GM19395 (cell line): ENCODE measurements at regions not wholly inside any gene's neighbourhood (a gene's known extent, or its start where the extent isn't known, plus 50 kb on each side); places are given as distances from the start of the nearest gene placed in this dataset.

ENCODE experiments used
- ATAC-seq: cut with Tn5 transposase; IDR thresholded peaks from one replicate; pipeline ENCODE4 v1.9.1; 2021; ENCODE audit warnings: mild to moderate bottlenecking, moderate library complexity; ENCODE audit not compliant: unreplicated experiment

DNA sequence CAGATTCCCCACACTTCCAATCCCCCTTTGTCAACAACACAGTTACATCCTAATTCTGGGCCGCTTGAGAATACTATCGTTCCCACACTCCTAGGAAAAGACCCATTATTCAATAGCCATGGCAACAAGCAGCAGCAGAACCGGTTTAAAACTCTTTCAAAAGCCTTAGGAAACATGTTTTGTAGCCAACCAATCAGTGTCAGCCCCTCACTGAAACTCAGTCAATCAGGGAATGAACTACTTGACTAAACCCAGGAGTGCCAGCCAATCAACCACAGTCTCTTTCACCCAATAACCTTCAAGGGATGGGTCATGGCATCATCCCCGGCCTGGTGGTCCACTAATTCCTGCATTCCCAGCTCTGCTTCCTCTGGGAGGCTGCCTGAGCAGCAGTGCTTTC lies 204.8 kb upstream of the HS6ST1 start:
- no peak for ATAC-seq

DNA sequence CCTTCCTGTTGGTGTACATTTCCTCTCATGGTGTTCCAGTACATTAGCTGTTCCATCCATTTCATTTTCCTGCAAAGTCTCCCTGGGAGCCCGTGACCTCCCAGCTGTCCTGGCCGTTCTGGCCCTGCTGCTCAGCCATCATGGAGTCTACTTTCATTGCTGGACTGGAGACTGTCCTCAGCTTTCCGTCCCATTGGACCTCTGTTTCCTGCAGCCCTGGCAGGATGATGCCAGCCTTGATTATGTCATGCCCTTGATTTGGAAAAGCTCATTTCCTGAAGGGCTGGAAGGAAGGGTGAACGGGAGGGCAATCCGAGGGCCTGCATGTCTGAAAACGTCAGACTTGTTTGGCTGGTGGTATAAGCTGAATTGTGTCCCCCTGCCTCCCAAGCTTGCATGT lies 205.5 kb upstream of the HS6ST1 start:
- no peak for ATAC-seq

- no peak for ATAC-seq
These were observed 207.0 kb upstream of the HS6ST1 start for GRCh38 chr2:128525653-128526052.

DNA sequence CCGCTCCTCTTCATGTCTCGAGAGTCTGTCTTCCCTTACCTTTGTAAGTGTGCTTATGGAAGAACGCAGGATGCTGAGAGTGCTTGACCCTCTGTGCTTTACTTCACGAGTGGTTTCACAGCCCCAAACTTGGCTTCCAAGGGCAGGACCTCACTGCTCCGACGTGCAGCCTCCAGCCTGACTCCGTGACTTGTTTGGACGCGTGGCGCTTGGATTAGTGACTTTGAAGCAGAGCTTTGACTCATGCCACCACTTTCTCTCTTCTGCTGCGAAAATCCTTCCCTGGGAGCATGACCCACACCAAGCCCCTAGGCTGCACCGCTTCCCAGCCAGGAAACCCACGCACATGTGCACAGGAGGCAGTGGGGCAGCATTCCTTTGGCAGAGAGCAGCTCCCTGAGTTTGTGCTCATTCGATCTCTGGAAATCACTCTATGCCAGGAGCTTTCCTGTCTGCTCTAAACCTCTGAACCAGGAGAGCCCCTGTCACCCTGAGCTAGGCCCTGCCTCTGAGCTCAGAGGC lies 207.8 kb upstream of the HS6ST1 start:
- ATAC-seq: no peak

- no peak for ATAC-seq
These were observed 209.5 kb upstream of the HS6ST1 start for GRCh38 chr2:128528133-128528532.

DNA sequence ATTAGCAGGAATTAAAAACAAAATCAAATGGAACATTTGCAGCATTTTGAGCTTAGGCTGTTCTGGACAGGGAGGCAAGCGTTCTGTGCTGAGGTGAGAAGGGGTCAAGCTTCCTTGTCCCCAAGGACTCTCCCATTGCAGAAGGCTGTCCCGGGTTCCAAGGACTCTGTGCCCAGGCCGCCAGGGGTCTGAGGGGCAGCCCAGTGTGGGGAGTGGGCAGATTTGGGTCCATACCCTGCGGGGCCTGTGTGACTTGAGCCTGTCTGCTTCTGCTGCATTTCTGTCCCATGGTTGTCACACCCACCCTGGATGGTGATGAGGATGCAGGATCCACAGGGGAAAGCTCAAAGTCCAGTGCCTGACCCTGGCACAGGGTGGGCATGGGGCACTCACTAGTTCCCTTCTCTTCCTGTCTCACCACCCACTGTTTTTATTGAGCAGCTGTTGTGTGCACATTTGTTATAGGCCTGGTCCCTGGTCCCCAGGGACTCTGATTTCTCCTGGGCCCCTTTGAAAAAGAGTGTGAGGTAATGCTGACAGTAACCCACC lies 211.4 kb upstream of the HS6ST1 start:
- no peak for ATAC-seq

DNA sequence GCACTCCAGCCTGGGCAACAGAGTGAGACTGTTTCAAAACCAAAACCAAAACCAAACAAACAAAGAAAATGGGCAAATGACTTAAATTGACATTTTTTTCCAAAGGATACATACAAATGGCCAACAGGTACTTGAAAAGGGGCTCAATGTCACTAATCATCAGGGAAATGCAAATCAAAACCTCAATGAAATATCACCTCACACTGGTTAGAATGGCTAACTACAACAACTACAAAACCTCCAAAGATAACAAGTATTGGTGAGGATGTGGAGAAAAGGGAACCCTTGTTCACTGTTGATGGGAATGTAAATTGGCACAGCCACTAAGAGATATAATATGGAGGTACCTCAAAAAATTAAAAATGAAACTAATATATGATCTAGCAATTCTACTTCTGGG lies 213.2 kb upstream of the HS6ST1 start:
- no peak for ATAC-seq

GRCh38 chr2:128533101-128533500 lies 214.4 kb upstream of the HS6ST1 start:
- ATAC-seq: no peak

GRCh38 chr2:128534688-128535392 lies 216.2 kb upstream of the HS6ST1 start:
- no peak for ATAC-seq

DNA sequence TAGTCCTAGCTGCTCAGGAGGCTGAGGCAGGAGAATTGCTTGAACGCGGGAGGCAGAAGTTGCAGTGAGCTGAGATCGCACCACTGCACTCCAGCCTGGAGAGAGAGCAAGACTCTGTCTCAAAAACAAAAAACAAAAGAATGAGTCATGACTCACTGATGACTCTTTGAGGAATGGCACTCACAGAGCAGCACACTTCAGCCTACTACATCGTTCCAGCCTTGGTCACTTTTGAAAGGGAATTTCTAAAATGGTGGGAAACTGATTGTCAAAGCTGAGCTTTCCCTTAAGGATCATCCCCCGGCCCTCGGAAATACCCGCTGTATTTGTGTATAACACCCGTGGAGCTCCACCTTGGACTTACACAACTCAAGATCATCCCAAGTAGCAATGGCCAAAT lies 217.3 kb upstream of the HS6ST1 start:
- no peak for ATAC-seq

DNA sequence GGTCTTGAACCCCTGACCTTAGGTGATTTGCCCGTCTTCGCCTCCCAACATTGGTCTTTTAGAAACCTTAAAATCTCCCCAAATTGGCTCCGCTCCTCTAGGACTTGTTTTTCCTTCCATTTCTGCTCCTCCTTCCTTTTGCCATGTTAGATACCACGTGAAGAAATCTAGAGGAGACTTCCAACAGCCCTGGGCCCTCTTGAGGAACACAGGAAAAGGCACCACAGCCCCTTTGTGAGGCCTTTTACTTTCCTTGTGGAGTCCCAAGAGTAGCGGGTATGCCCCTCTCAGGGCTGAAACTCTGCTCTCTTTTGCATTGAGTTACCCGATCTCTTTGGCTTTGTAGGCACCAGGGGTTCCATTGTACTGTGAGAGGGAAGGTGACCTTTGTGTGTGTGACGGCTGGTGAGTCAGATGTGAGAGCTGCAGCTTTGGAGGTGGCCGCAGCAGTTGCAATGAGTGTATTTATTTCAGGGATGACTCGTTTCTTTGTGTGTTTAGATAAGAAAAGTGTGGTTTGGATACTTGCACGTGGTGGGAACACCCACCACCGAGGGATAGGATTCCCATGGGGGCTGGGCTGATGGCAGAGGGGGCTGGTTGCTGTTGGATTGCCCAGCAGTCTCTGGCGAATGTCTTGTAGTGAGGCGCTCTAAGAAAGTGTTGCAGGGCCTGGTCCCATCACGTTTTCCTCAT lies 218.4 kb upstream of the HS6ST1 start:
- no peak for ATAC-seq

DNA sequence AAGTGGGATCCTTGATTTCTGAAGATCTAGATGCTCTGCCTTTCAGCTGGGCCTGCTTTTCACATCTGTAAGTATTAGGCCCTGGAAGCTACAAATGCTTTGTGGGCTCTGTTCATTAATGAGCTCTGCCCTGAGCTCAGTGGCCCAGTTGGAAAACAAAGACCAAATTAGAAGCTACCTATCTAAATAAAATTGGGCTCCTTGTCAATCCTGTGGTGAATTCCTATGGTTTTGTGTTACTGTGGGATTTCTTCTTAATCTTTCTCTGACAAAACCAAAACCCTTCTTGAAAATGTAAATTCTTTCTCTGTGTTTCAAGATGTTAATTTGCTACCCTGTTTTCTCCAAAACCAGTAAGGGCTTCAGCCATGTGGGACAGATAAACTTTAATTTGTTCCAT lies 219.0 kb upstream of the HS6ST1 start:
- no peak for ATAC-seq

DNA sequence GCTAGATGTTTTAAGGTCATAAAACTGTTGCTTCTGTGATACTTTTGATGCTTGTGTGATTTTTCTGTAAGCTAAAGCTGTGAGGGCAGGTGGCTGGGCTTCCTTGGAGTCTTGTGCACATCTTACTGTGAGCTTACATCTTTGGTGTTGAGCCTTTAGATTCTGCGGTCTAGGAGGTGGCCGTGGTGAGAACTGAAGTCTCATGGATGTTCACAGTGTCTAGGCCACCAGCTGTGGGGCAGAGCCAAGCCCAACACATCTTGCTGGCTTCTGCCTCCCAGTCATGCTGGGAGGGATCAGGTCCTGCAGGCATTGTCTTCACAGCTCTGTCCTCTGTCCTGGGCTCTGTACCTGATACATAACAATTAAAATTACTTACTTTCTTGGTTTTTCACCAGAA lies 219.7 kb upstream of the HS6ST1 start:
- no peak for ATAC-seq

DNA sequence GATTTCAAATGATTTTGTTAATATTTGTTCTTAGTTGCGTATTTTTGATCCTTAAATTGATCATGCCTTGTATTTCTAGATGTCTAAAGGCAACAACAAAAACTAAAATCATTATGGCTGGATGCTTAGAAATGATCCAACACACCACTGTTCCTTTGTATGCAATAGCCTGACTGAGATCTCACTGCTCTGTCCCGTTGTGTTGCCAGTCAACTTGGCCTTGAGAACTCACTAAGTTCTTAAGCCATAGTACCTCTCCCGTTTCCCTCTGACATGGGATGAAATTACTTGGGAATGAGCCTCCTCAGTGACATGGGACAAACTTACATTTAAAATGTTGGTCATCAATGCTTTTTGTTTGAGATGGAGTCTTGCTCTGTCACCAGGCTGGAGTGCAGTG lies 222.0 kb upstream of the HS6ST1 start:
- ATAC-seq: no peak

- no peak for ATAC-seq
These were observed 222.8 kb upstream of the HS6ST1 start for GRCh38 chr2:128541448-128541847.

DNA sequence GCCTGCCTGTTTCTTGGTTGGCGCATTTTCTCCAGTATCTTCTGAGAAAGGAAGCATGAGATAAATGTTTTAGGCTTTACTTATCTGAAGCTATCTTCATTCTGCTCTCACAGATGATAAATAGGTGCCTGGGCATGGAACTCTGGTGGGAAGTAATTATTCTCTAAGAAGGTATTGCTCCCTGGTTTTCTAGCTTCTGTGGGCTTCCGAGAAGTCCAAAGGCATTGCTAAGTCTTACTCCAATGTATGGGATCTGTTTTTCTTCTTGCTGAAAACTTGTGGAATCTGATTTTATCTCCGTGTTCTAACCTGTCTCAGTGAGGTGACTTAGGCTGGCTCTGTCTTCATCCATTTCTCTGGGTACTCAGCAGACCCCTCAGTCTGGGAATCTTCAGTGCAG lies 224.4 kb upstream of the HS6ST1 start:
- no peak for ATAC-seq

DNA sequence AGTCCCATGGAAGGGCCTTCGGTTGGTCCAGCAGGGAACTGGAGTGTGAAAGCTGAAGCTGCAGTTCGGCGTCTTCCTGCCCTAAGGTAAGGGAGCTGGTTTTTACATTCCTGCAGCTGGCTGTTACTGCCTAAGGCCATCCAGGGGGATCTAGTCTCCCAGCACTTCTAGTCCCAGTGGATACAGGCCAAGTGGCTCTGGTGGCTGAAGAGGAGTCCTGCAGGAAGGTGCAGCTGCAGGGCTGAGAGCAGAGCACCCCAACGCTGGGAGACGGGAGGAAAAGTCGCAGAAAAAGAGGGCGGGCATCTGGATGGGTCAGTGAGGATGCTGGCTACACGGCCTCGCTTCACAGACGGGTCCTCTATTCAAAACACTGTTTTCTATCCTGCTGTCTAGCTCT lies 225.0 kb upstream of the HS6ST1 start:
- ATAC-seq: no peak

DNA sequence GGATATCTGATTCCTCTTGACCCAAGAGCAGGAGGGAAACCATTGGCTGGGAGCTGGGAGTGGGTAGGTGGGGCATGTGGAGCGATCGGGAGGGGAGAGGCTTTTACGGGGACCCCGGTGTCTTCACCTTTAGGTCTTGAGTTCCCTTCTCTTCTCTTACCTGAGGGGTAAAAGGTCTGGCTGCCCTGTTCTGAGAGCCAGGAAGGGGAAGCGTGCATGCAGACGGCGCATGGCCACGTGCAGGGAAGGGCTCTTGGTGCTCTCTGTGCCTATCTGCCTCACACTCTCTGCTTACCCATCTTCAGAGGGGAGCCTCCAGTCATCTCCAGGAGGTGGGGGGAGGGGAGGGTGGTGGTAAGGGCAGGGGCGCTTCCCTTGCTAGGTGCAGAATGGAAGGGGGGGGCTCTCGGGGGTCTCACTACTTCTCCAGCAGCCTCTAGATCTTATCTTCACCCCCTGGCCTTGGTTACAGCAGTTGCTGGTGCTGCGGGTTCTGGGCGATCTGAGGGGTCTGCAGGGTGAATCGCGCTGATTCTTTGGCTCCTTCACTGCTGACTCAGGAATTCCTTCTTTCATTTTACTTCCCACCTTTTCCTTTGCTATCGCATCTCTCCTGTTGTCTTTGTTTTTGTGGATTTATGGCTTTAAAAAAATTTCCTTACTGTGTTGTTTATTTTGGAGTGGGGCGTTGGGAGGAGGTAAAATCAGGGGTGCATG lies 225.8 kb upstream of the HS6ST1 start:
- no peak for ATAC-seq

DNA sequence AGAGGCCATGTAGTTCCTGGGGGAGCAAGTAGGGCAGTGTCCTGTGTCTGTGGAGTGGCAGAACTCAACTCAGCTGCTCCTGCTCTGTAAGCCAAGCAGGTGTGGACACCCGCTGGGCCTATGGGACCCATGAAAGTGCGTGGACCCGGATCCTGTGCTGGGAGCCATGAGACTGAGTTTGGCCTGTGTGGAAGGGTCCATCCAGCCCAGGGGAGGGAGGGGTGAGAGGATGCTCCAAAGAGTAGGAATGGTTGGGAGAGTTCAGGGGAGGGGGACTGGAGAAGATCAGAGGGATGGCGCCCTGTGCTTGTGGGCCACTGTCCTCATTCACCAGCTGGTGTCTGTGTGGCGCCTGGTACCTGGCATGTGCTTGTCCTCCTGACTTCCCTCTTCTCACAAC lies 226.4 kb upstream of the HS6ST1 start:
- no peak for ATAC-seq

DNA sequence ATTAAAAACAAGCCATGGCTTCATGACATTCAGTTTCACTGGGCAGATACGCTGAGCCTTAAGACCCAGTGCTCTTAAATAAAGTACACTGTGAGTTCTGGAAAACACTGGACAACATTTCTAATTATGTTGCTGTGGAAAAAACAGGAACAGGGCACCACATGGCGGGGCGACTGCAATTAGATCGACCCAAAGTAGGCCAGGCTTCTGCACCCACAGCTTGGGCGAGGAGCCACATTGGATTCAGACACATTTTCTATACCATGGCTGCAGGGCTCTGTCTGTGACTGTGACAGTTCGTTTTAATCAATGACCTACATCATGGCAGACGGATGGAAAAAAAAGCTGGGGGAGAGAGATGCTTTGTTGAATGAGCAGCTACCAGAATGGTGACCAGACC lies 227.2 kb upstream of the HS6ST1 start:
- no peak for ATAC-seq

DNA sequence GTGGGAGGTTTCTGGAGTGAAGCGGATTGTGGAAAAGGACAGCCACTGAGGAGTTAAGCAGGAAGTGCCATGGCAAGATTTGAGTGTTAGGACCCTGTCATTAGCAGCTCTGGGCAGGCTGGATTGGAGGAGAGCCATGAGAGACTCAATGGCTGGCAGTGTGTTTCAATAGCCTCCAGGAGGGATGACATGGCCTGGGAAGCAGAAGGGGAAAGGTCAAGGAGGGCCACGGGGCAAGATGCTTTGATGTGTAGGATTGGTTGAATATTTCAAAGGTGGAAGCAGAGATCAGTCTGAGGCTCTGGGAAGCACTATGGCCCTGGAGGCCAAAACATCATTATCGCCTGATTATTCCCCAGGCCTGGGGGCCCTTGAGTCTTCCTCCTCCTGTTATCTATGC lies 229.0 kb upstream of the HS6ST1 start:
- no peak for ATAC-seq

DNA sequence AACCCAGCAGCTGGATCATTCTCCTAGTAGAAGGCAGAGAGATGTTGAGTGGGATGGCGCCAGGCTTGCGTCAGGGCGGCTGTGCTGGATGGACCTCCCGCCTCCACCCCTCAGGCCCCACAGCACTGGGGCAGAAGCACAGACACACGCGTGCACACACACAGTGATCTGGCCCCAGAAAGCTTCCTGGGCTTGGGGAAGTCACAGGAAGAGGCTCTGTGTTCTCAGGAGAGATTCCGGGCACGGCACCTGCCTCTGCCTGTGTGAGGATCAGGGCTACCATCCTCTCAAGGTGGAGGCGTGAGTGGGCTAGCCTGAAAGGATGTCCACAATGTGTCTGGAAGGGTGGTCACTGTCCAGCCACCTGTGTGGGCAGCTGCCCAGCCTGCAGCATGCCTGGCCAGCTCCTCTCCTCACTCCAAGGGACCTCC lies 229.8 kb upstream of the HS6ST1 start:
- no peak for ATAC-seq
